ENCODE measurements at regions not wholly inside any gene's neighbourhood (a gene's known extent, or its start where the extent isn't known, plus 50 kb on each side); places are given as distances from the start of the nearest gene placed in this dataset.

GRCh38 chr2:128392207-128392606, 73.5 kb upstream of the HS6ST1 start:
- POLR2A ChIA-PET (ENCODE audit: unreplicated experiment): no interaction called here
- H3K36me3 ChIP-seq (ENCODE audit: low read depth, low read length): no peaks in the 10 kb centered on the region
- no peaks in the 10 kb centered on the region for H3K9me3 ChIP-seq (ENCODE audit: low read length)
- H3K9ac ChIP-seq (ENCODE audit: low read length): no peak overlapping the region
- no peaks in the 10 kb centered on the region for H3K9me2 ChIP-seq (replicated peaks; ENCODE audit: low read length)
- no TSS peak for BruUV-seq (replicated peaks)
- no peak overlapping the region for H3K27ac ChIP-seq (ENCODE audit: low read length)
- no peaks in the 10 kb centered on the region for H3K79me2 ChIP-seq (ENCODE audit: low read length)
- DNase-seq (no peak), ATAC-seq (no peak)
- no peak overlapping the region for H2AFZ ChIP-seq (ENCODE audit: low read length)
- CTCF ChIA-PET: no interaction called here
- no peaks in the 10 kb centered on the region for H4K20me1 ChIP-seq (ENCODE audit: low read length)
- TF ChIP-seq EZH2 (IDR thresholded peaks at IDR 0.05; ENCODE audit: low read length, unreplicated experiment) (no peak), CTCF (conservative IDR thresholded peaks at IDR 0.05; ENCODE audit: low read depth, low read length) (no peak), EZH2phosphoT487 (IDR thresholded peaks at IDR 0.05; ENCODE audit: borderline replicate concordance, low read length) (no peak)
- peaks cover 11% of the 10 kb centered on the region; the same call in 1 of the 2 replicates for H3K27me3 ChIP-seq (ENCODE audit: low read length)
- H3K4me1 ChIP-seq (ENCODE audit: insufficient read depth, low read length): peaks cover 22% of the 10 kb centered on the region
- no peaks in the 10 kb centered on the region for H3F3A ChIP-seq (ENCODE audit: low read length, unreplicated experiment)
- H3K4me2 ChIP-seq (ENCODE audit: low read length): no peak overlapping the region
- no peak overlapping the region for H3K4me3 ChIP-seq (ENCODE audit: low read length)
- intact Hi-C loops (cut with micrococcal nuclease): no loop called here

GRCh38 chr2:128394007-128394730, 75.5 kb upstream of the HS6ST1 start:
- H3K4me2 ChIP-seq (ENCODE audit: low read length): no peak overlapping the region
- ATAC-seq (no peak), DNase-seq (no peak)
- ChIA-PET CTCF (no interaction called here), POLR2A (ENCODE audit: unreplicated experiment) (no interaction called here)
- H3F3A ChIP-seq (ENCODE audit: low read length, unreplicated experiment): no peaks in the 10 kb centered on the region
- H3K9me2 ChIP-seq (replicated peaks; ENCODE audit: low read length): no peaks in the 10 kb centered on the region
- no peak overlapping the region for H3K4me3 ChIP-seq (ENCODE audit: low read length)
- TF ChIP-seq EZH2 (IDR thresholded peaks at IDR 0.05; ENCODE audit: low read length, unreplicated experiment) (no peak), EZH2phosphoT487 (IDR thresholded peaks at IDR 0.05; ENCODE audit: borderline replicate concordance, low read length) (no peak), CTCF (conservative IDR thresholded peaks at IDR 0.05; ENCODE audit: low read depth, low read length) (no peak)
- H3K36me3 ChIP-seq (ENCODE audit: low read depth, low read length): no peaks in the 10 kb centered on the region
- no TSS peak for BruUV-seq (replicated peaks)
- H3K79me2 ChIP-seq (ENCODE audit: low read length): no peaks in the 10 kb centered on the region
- H3K27me3 ChIP-seq (ENCODE audit: low read length): peaks cover 11% of the 10 kb centered on the region; the same call in 1 of the 2 replicates
- H3K27ac ChIP-seq (ENCODE audit: low read length): no peak overlapping the region
- no peak overlapping the region for H2AFZ ChIP-seq (ENCODE audit: low read length)
- no peaks in the 10 kb centered on the region for H3K9me3 ChIP-seq (ENCODE audit: low read length)
- peaks cover 11% of the 10 kb centered on the region for H3K4me1 ChIP-seq (ENCODE audit: insufficient read depth, low read length)
- no peak overlapping the region for H3K9ac ChIP-seq (ENCODE audit: low read length)
- intact Hi-C loops (cut with micrococcal nuclease): no loop called here
- no peaks in the 10 kb centered on the region for H4K20me1 ChIP-seq (ENCODE audit: low read length)

- Histone ChIP-seq H3K9me2 (replicated peaks; ENCODE audit: low read length) (no peaks in the 10 kb centered on the region), H3K9me3 (ENCODE audit: low read length) (no peaks in the 10 kb centered on the region), H3K27ac (ENCODE audit: low read length) (no peak overlapping the region), H3K4me2 (ENCODE audit: low read length) (no peak overlapping the region), H2AFZ (ENCODE audit: low read length) (no peak overlapping the region), H3K79me2 (ENCODE audit: low read length) (no peaks in the 10 kb centered on the region), H4K20me1 (ENCODE audit: low read length) (no peaks in the 10 kb centered on the region), H3F3A (ENCODE audit: low read length, unreplicated experiment) (no peaks in the 10 kb centered on the region), H3K27me3 (ENCODE audit: low read length) (peaks cover 11% of the 10 kb centered on the region; the same call in 1 of the 2 replicates), H3K36me3 (ENCODE audit: low read depth, low read length) (no peaks in the 10 kb centered on the region), H3K4me3 (ENCODE audit: low read length) (no peak overlapping the region), H3K9ac (ENCODE audit: low read length) (no peak overlapping the region), H3K4me1 (ENCODE audit: insufficient read depth, low read length) (peaks cover 11% of the 10 kb centered on the region)
- ATAC-seq (no peak), DNase-seq (no peak)
- TF ChIP-seq EZH2phosphoT487 (IDR thresholded peaks at IDR 0.05; ENCODE audit: borderline replicate concordance, low read length) (no peak), CTCF (conservative IDR thresholded peaks at IDR 0.05; ENCODE audit: low read depth, low read length) (no peak), EZH2 (IDR thresholded peaks at IDR 0.05; ENCODE audit: low read length, unreplicated experiment) (no peak)
- ChIA-PET CTCF (interaction anchor here (0.7 kb wide), 1 partner anchor 31 kb away, joined by 3 read pairs; no protein-coding TSS in a partner anchor), POLR2A (ENCODE audit: unreplicated experiment) (interaction anchor here (0.7 kb wide), 1 partner anchor 31 kb away, joined by 3 read pairs; no protein-coding TSS in a partner anchor)
- BruUV-seq (replicated peaks): no TSS peak
- intact Hi-C loops (cut with micrococcal nuclease): no loop called here
Observed at GRCh38 chr2:128395196-128395595, 76.5 kb upstream of the HS6ST1 start.
